Stimulated activated CD4-positive, alpha-beta T cell treated with anti-CD3 and anti-CD28 coated beads, TNF-alpha, amount 100 ng/mL, for 24 hours (primary cell): ENCODE measurements at regions not wholly inside any gene's neighbourhood (a gene's known extent, or its start where the extent isn't known, plus 50 kb on each side); places are given as distances from the start of the nearest gene placed in this dataset.

Source experiments
- DNase-seq, 3 experiments: peaks; one replicate each; pipeline ENCODE4 v3.0.0-alpha.2; 2020; ENCODE audit warnings: low read depth in 3 of 3

DNA sequence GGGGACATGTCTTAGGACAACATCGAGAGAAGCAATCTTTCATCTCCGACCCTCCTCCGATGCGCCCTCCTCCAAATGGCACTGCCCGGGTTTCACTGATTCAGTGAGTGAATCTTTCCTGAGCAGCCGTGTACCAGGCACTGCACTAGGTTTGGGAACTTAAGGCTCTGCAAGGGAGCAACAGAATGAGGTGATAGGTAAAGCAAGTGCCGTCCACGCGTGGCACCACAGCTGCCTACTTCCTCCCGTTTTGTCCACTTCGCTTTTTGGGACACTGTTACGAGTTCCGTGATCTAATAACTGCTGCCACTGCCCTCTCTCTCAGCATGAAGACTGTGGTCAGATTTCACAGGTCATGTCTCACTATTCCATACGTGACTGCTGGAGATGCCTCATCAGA lies 131.0 kb downstream of the TEX29 start:
- DNase-seq: no peak

DNA sequence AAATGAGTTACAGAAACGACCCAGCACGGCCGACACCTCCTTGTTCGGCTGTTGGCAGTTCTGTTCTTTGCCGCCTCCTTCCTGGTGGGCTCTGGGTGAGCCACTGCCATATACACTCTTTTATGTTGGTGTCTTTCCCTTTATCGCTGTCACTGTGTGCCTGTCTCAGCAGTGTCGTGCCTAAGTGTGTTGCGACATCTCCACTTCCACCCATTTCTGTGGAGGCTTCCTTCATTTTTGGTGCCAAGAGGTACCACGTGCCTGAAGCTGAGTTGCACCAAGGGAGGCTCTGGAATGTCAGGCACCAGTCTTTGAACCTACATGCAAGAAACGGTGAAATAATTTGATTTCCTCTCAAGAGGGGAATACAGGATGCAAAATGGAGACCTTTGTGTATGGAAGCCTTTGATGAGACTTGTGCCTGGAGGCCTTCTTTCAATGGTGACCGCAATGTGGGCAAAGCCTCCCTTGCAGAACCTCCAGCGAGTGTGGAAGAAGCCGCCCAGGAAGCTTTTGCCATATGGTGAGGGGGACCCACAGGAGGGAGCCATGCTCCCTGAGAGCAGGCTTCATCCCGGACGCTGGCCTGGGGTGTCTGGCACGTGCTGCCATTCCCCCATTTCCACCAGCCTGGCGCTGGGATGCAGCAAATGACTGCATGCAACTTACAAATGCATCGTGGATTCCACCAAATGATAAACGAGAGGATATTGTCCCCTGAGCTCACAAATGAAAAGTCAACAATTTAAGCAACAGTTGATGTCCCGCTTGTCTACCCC lies 136.2 kb downstream of the TEX29 start:
- no peak for DNase-seq

DNA sequence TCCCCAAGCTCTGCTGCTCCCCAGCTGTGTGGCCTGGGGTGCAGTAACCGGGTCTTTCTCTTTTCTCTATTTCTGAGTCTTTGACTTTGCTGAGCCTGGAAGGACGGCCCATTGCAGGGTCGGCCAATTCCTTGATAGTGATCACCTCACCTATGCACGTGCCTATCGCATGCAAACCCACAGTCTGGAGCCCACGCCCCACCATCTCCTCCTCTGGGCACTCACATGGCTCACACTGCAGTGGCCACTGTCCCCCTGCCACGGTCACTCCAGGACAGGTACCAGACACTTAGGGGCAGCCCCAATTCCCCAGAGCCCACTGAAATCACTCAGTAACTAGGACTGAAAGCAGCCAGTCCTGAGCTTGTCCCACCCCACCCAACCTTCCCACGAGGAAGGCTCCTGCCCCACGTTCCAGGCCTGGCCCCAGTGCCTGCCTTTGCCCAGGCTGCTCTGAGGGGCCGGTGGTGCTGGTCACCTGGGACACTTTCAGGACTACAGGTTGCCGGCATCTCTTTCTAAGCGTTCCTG lies 137.6 kb downstream of the TEX29 start:
- no peak for DNase-seq

DNA sequence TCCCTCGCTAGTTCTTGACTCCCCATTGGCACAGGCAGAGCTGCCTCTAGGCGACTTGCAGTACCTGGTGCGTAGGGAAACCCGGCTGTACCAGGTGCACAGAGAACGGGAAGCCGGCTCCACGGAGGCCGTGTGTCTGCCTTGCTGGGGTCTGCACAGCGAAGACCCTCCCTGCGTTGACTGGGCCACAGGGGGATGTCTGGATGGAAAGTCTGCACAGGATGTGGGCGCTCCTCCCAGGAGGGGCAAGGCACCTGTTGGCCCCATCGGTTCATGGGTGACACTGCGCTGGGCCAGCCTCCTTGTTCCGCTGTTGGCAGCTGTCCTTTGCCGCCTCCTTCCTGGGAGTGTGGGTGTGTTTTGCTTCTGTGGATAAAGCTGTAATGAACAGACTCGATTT lies 138.3 kb downstream of the TEX29 start:
- no peak for DNase-seq

DNA sequence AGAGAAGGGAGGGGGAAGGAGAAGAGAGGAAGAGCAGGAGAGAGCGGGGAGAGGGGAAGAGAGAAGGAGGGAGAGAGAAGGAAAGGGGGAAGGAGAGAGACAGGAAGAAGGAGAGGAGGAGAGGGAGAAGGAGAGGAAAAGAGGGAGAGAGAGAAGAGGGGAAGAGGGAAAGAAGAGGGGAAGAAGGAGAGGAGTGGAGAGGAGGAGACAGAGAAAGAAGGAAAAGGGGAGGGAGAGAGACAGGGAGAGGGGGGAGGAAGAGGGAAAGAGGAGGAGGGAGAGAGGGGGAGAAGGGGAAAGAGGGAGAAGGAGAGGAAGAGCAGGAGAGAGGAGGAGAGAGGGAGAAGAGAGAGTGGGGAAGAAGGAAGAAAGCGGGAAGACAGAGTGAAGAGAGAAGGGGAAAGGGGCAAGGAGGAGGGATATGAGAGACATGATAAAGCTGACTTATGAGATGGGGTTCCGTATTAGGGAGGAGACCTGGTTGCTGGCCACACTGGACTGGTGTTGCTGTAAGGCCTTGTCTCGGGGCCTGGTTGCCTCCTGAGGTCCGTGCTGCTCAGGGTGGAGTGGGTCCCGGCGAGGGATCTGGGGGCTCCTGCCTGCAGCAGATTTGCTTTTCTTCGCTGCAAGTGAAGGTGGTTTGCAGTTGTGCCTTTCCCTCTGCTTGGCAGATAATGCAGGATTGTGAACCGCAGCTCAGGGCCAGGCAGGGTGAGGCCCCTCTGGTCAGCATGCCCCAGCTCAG lies 139.5 kb downstream of the TEX29 start:
- DNase-seq: no peak

DNA sequence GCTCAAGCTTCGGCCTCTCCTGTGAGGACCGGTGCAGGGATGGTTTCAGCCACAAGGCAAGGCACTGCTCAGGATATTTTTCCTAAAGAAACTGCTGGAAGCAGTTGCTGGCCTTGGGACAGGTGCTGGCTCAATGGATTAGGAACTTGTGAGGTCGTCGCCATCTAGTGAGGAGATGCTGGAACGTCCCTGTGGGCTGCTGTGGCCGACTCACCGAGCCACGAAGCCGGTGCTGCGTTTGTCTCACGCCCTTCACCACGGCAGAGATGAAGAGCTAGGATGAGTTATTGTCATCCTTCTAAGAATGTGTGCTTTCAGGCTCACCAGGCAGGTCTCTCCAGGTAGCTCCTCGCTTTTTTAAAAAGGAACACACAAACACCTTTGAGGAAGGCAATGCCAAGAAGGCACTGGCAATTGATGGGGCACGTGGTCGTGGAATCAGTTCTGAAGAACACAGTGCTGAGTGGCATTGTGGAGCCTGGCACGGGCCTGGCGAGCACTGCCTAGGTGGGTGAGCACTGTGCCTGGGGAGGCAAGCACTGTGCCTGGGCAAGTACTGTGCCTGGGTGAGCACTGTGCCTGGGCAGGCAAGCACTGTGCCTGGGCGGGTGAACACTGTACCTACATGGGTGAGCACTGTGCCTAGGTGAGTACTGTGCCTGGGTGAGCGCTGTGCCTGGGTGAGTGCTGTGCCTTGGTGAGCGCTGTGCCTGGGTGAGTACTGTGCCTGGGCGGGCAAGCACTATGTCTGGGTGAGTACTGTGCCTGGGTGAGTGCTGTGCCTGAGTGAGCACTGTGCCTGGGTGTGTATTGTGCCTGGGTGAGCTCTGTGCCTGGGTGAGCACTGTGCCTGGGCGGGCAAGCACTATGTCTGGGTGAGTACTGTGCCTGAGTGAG lies 140.4 kb downstream of the TEX29 start:
- DNase-seq: peak in 1 of 3 experiments; percentile 9

DNA sequence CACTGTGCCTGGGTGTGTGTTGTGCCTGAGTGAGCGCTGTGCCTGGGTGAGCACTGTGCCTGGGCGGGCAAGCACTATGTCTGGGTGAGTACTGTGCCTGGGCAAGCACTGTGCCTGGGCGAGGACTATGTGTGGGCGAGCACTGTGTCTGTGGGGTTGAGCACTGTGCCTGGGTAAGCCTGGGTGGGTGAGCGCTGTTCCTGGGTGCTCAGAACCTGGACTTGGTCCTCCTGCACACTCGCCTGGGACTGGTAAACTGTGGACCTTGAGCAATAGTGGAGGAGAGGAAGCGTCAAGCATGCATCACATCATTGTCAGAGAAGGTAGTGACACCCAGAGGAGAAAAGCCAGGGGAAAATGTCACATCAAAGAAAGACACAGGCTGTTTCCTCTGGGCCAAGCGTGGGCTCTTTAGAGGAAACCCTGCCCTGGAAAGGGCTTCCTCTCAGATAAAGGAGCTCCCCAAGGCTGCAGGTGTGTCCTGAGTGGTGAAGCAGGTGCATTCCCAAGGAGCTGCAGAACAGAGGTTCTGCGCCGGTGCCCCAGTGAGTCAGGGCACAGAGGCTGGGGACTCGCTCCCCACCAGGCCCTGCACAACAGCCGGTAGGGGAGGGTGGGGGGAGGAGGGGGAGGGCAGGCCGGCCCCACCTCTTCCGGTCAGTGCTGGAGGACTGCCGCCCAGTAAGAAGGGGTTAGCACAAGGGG lies 141.2 kb downstream of the TEX29 start:
- no peak for DNase-seq

DNA sequence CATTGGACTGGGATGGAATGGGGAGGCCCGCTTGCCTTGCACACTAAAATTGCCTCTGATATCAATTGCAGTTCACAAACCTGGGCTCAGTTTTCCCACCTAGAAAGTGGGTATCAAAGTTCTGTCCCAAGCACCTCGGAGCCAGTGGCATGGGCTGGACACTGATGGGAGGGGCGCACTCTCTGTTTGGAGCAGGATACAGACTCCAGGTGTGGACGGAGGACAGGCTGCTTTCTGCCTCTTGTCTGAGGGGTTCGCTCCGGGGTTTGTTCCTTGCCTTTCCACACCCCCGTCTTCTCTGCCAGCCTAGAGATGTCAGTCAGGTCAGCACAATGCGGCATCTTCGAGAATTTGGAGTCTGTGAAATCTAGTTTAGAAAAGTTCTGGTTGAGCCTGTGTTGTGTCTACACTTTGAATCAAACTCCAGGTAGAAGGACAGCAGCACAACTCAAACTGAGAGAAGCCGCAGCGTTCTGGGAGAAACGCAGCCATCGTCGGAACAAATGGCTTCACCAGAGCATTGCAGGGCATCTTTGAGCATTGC lies 141.9 kb downstream of the TEX29 start:
- DNase-seq: no peak

DNA sequence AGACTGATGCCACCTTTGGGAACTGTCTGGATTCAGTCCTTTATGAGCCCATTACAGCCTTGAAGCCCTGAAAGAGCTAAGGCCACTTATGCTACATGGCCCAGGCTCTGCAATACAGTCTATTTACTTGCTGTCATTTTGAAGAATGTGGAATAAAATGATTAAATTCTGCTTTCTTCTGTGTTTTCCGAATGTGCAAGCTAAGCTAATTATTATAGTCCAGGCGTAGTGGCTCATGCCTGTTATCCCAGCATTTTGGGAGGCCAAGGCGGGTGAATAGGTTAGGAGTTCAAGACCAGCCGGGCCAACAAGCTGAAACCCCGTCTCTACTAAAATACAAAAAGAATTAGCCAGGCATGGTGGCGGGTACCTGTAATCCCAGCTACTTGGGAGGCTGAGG lies 142.5 kb downstream of the TEX29 start:
- no peak for DNase-seq

DNA sequence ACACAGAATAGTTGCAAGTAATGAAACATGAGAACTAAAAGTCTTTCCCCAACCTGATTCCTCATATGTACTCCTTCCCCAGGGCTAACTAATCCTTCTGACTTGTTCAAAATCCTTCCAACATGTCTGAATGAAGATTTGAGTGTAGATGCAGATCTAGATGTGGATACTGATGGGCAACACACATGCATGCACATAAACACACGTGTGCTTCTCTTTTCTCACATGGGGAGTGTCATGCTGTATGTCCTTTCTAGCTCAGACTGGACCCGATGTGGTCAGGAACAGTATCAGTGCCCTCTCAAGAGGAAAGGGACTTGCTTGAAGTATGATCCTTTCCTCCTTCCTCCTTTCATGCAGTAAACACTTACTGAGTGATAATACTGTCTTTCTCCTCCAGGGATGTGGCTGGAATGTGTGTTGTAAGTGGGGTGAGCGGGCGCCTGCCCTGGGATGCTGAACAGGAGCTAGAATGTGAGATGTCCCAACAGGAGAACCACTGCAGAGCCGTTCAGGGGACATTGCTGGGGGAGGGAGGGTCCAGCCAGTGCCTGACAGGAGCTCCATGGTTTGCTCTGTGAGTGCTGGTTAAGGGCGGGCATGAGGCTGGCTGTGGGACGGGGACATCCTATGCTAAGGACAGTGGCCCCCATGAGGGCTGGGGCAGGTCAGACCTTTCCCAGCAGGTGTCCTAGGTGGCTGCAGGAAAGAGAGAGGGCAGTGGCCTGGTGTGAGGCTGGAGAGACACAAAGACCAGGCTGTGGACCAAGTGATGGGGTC lies 146.9 kb downstream of the TEX29 start:
- DNase-seq: no peak

DNA sequence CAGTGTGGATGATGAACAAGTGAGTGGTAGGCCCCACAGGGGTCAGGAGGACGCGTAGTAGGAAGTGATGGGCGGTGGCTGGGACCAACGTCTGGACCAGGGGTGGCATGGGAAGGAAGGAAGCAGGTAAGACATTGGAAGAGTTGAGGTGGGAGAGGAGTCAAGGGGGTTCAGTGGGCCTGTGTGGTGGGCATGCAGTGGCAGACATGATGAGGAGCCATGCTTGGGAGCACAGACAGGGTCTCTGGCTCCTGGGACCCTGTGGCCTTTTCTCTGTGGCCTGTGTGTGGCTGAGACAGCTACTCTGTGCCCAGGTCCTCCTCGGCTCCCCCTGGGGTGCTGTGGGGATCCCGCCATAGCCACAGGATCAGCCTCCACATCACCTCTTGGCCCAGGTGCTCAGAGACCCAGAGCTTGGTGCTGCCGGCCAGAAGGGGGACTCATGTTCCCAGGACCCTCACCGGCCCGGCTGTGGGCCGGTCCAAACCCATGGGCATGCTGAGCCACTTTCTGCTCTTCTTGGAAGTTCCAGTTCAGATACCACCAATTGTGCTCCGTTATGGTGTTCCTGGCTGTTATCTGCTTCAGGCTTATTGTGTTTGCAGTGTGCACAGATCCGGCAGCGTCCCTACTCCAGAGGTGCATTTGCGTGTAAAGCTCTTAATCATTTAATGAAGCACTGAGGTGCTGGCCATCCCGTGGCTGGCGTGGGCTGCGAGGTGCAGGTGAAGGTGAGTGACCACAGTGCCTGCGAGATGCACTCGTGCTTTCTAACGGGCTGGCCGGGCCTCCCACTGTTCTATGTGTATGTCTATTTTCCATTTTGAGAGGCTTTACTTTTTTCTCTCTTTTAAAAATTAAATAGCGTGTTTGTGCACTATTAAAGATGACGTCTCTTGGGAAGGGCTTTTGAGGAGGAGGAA lies 147.9 kb downstream of the TEX29 start:
- no peak for DNase-seq

DNA sequence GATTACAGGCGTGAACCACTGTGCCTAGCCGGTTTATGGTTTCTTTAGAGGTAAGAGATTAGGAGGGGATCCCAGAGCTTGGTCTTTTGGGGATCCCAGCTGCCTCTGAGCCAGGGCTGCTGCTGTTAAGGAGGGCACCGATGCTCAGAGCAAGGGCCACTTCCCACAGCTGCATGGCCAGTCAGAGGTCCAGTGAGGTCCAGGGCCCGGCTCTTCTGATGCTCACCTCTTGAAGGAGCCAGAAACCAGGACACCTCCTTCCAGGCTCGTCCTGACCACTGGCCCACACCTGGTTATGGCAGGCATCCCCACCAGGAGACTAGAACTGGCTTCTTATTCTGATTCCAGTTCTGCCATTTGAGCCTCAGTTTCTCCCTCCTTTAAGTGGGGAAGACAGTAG lies 149.0 kb downstream of the TEX29 start:
- DNase-seq: no peak

DNA sequence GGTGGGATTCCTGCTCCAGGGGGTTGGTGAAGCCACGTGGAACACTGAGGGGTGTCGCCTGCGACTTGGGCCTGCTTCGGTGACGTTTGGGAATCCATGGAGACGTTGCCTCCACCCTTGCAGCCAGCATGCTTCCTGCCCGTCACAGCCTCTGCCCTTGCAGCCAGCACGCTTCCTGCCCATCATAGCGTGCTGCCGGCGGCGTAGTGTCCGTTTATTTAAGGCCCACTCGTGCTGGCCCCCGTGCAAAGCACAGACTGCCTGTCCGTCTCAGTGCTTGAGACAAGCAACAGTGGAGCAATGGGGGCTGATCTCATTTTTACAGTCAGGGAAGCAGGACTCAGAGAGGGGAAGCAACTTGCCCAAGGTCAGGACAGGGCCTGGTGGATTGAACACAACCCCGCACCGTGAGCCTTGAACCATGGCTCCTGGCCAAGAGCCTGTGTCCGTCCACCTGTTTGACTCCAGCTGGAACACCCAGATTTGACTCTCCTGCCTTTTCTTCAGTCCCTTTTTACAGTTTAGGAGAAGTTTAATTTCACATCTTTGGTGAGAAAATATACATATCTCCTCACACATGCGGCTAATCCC lies 149.6 kb downstream of the TEX29 start:
- no peak for DNase-seq

DNA sequence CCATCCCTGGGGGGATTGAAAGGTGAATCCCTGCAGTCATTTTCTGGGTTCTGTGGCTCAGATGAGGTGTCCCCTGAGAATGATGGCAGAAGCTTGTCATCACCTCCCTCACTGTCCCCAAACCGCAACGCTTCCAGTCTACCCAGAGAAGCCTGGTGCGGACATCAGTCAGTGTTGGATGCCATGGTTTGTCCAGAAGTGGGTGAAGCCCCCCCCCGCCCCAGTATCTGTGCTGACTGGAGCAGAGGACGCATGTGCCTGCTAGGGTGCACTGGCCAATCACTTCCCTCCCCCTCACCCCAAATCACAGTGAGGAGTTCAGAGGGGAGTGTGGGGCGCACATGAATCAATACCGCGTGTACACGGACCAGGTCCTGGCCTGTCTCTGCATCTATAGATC lies 150.5 kb downstream of the TEX29 start:
- no peak for DNase-seq

DNA sequence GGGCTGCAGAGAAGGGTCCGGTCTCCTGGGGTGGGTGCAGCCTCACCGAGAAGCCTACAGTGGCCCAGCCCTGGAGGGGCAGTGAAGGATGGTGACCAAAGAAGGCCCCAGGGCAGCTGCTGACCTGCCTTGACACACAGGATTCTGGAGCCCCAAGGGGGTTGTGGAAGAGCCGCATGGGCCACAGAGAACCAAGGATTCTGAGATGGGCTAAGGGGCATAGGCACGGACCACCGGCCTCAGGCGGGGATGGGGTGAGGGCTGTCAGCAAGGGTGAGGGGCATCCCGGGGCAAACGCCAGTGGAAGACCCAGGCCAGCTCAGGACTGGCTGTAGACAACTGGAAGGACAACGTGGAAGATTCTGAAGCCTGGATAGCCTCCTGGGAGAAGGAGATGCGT lies 151.6 kb downstream of the TEX29 start:
- DNase-seq: no peak

DNA sequence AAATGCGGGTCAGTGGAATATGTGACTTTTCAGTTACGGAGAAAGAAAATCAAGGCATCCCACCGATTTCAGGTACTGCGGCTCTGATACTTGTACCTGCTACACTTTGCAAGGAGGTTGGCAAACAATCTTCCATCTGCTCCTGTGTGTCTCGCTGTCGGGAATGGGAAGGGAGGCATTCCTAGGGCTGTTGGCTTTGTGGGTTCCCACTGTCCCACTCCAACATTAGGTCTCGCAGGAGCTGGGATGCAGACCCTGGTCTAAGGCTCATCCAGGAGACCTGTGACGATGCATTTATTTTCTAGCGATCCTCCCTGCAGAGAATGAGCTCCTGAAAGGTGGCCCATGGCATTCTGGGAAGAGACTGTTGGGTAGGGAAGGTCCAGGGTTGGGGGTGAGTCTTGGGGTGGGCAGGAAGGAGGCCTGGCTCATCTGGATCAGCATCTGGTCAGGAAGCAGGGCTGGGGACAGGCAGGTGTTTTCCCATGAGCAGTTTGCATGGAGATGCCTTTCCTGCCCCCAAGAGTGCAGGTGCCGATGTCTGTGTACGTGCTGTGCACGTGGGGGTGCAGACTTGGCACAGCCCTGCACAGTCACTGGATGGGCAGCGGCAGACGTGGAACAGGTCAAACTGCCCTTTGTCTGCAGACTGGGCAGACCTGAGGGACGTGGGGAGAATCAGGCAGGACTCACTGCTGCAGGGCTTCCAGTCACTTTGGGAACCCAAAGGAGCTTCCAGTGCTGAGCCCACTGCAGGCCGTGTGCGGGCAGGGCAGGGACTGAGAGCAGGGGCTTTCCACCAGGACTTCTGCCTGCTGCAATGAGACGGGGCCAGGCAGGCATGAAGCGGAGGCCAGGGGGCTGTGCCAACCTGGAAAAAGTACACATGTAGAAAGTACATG lies 152.4 kb downstream of the TEX29 start:
- no peak for DNase-seq

DNA sequence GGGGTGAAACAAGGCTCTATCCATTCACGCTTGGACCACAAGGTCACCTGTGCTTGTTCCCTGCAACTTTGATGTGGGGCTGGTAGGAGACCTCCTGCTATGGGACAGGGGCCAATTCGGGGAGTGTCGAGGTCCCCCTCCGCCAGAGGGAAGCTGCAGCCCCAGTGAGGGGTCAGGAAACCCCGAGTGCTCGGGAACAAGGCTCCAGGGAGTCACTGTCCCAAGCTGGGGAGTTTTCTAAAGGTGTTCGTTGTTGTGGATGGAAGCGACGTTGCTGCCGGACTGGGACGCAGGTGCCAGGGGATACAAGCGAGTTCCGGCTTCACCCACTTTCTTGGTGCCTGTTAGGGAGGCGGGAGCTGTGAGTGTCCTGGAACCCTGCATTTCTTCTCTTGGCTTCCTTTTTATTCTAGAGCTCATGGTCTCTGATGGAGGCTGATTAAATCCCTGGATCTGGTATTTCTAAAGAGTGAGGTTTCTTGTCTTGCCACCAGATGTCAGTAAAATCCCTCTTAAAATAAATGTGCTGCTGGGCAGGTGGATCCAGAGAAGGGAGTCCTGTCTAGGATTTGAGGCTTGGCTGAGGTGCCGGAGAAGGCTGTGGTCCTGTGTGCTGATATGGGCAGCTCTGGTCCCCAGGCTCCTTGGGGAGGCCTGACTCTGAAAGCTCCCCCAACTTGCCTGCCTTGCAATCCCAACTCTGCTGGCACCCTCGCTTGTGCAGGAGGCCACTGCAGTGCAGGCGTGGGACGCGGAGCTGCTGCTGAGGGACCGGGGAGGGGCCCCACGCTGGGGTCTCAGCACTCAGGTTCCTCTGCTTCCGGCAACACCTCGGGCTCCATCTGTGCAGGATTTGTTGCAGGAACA lies 153.9 kb downstream of the TEX29 start:
- DNase-seq: no peak
